ENCODE measurements at regions not wholly inside any gene's neighbourhood (a gene's known extent, or its start where the extent isn't known, plus 50 kb on each side); places are given as distances from the start of the nearest gene placed in this dataset.

GRCh38 chr11:112412383-112412782 lies 151.7 kb upstream of the PLET1 start:
- TF ChIP-seq POLR2A (IDR thresholded peaks at IDR 0.05) = no peak
- TF ChIP-seq CTCF (IDR thresholded peaks at IDR 0.05) = no peak
